ENCODE measurements at regions not wholly inside any gene's neighbourhood (a gene's known extent, or its start where the extent isn't known, plus 50 kb on each side); places are given as distances from the start of the nearest gene placed in this dataset.
A peak's percentile ranks its signal among the peaks of the same experiment; 100 is the strongest.

DNA sequence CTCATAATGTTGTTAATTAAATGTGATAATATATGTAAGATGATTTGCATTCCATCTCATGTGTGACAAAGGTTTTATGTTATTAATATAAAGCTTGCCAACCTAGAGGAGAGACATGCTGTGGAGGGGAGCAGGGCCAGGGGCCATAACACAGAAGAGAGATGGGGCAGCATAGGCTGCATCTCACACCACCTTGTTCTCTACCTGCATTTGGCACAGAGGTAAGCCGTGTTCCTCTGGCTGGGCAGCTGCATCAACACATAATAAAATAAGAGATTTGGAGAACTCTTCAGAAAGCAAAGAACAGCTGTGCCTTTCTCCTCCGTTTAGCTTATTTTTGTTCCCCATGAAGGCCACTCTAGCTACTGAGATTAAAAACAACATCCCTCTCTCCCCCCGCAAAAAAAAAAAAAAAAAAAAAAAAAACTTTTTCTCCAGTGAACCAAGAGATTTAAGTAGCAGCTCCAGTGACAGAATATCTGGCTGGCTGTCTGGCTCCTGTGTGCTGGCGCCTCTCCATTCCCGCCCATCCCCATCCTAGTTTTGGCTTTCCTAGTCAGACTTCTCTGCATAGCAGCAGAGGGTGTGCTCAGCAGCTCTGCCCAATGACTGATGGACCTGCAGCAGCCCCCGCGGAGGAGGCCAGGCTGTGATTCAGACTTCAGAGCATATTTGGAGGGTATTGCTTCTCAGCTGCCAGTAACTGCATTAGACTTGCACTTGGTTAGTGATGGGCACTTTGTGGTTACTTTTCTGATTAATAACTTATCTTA, 52.2 kb upstream of the STXBP5L start:
- Histone ChIP-seq H3K4me1 (no peaks in the 10 kb centered on the region), H3K27me3 (no peaks in the 10 kb centered on the region), H3K9me3 (no peaks in the 10 kb centered on the region), H3K4me3 (no peak overlapping the region), H3K36me3 (no peaks in the 10 kb centered on the region), H3K27ac (peak overlapping the region; percentile 38 to 67)
- TF ChIP-seq, protein P1, sequence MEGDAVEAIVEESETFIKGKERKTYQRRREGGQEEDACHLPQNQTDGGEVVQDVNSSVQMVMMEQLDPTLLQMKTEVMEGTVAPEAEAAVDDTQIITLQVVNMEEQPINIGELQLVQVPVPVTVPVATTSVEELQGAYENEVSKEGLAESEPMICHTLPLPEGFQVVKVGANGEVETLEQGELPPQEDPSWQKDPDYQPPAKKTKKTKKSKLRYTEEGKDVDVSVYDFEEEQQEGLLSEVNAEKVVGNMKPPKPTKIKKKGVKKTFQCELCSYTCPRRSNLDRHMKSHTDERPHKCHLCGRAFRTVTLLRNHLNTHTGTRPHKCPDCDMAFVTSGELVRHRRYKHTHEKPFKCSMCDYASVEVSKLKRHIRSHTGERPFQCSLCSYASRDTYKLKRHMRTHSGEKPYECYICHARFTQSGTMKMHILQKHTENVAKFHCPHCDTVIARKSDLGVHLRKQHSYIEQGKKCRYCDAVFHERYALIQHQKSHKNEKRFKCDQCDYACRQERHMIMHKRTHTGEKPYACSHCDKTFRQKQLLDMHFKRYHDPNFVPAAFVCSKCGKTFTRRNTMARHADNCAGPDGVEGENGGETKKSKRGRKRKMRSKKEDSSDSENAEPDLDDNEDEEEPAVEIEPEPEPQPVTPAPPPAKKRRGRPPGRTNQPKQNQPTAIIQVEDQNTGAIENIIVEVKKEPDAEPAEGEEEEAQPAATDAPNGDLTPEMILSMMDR (IDR thresholded peaks at IDR 0.05), result no peak
- TF ChIP-seq POLR2A (IDR thresholded peaks at IDR 0.05), result no peak
- DNase-seq, result peak; percentile 69 to 78
- intact Hi-C loops (cut with DNase I; ENCODE audit: low total_unique reads), result no loop called here
